ENCODE measurements at regions not wholly inside any gene's neighbourhood (a gene's known extent, or its start where the extent isn't known, plus 50 kb on each side); places are given as distances from the start of the nearest gene placed in this dataset.
A peak's percentile ranks its signal among the peaks of the same experiment; 100 is the strongest.

- no peaks in the 10 kb centered on the region for H3K36me3 ChIP-seq (ENCODE audit: control insufficient read depth, insufficient read depth, low read length)
- peak; percentile 56 for DNase-seq
- WGBS, 2 experiments (ENCODE audit: insufficient coverage in 1 of 2, insufficient read length in 1 of 2) = 79 to 100% methylated on average over 1 to 6 of the region's 6 CpGs
- H3K27ac Mint-ChIP-seq = peak overlapping the region; percentile 3
- H3K9me3 Mint-ChIP-seq = no peaks in the 10 kb centered on the region
- no peaks in the 10 kb centered on the region for H3K36me3 Mint-ChIP-seq (ENCODE audit: low read depth)
- H3K4me1 ChIP-seq (ENCODE audit: control insufficient read depth, insufficient read depth, low read length) = peaks cover 4% of the 10 kb centered on the region
- peak overlapping the region; percentile 3 for H3K4me3 ChIP-seq (ENCODE audit: low read length)
- no peaks in the 10 kb centered on the region for H3K27me3 ChIP-seq (ENCODE audit: control insufficient read depth, insufficient read depth, low read length, poor library complexity, severe bottlenecking)
- H3K4me3 Mint-ChIP-seq = no peak overlapping the region
- no peak overlapping the region for H3K9ac ChIP-seq (ENCODE audit: extremely low read depth, low read length, poor library complexity, severe bottlenecking)
- H3K9me3 ChIP-seq (ENCODE audit: control insufficient read depth, low read length) = no peaks in the 10 kb centered on the region
- H3K27me3 Mint-ChIP-seq (ENCODE audit: insufficient read depth) = no peaks in the 10 kb centered on the region
- H3K27ac ChIP-seq (ENCODE audit: low read depth, low read length) = no peak overlapping the region
- TF ChIP-seq CTCF (conservative IDR thresholded peaks at IDR 0.05) = peak; percentile 21
- H3K4me1 Mint-ChIP-seq = peaks cover 23% of the 10 kb centered on the region
These were observed 120.5 kb upstream of the CXCR4 start for GRCh38 chr2:136238286-136239078.

- no peak overlapping the region for H3K27ac Mint-ChIP-seq
- H3K9me3 Mint-ChIP-seq = no peaks in the 10 kb centered on the region
- H3K4me1 Mint-ChIP-seq = peaks cover 15% of the 10 kb centered on the region
- H3K27ac ChIP-seq (ENCODE audit: low read depth, low read length) = no peak overlapping the region
- H3K9ac ChIP-seq (ENCODE audit: extremely low read depth, low read length, poor library complexity, severe bottlenecking) = no peak overlapping the region
- H3K4me3 Mint-ChIP-seq = no peak overlapping the region
- H3K4me3 ChIP-seq (ENCODE audit: low read length) = no peak overlapping the region
- H3K36me3 ChIP-seq (ENCODE audit: control insufficient read depth, insufficient read depth, low read length) = no peaks in the 10 kb centered on the region
- H3K4me1 ChIP-seq (ENCODE audit: control insufficient read depth, insufficient read depth, low read length) = peaks cover 4% of the 10 kb centered on the region
- H3K27me3 Mint-ChIP-seq (ENCODE audit: insufficient read depth) = no peaks in the 10 kb centered on the region
- no peak for DNase-seq
- WGBS, 2 experiments (ENCODE audit: insufficient coverage in 1 of 2, insufficient read length in 1 of 2) = 68 to 71% methylated on average over 4 of the region's 4 CpGs
- TF ChIP-seq CTCF (conservative IDR thresholded peaks at IDR 0.05) = no peak
- no peaks in the 10 kb centered on the region for H3K9me3 ChIP-seq (ENCODE audit: control insufficient read depth, low read length)
- no peaks in the 10 kb centered on the region for H3K27me3 ChIP-seq (ENCODE audit: control insufficient read depth, insufficient read depth, low read length, poor library complexity, severe bottlenecking)
- no peaks in the 10 kb centered on the region for H3K36me3 Mint-ChIP-seq (ENCODE audit: low read depth)
These were observed 118.1 kb upstream of the CXCR4 start for GRCh38 chr2:136236019-136236418.

GRCh38 chr2:136235546-136235945, 117.6 kb upstream of the CXCR4 start:
- no peak for TF ChIP-seq CTCF (conservative IDR thresholded peaks at IDR 0.05)
- H3K9me3 Mint-ChIP-seq = no peaks in the 10 kb centered on the region
- H3K4me3 Mint-ChIP-seq = no peak overlapping the region
- peaks cover 14% of the 10 kb centered on the region for H3K4me1 Mint-ChIP-seq
- H3K27ac Mint-ChIP-seq = no peak overlapping the region
- no peak overlapping the region for H3K4me3 ChIP-seq (ENCODE audit: low read length)
- DNase-seq = no peak
- no peak overlapping the region for H3K9ac ChIP-seq (ENCODE audit: extremely low read depth, low read length, poor library complexity, severe bottlenecking)
- H3K4me1 ChIP-seq (ENCODE audit: control insufficient read depth, insufficient read depth, low read length) = peaks cover 4% of the 10 kb centered on the region
- 94% methylated on average over 4 of the region's 4 CpGs; no CpG with 5 or more reads in 1 of the 2 experiments for WGBS, 2 experiments (ENCODE audit: insufficient coverage in 1 of 2, insufficient read length in 1 of 2)
- no peak overlapping the region for H3K27ac ChIP-seq (ENCODE audit: low read depth, low read length)
- H3K36me3 ChIP-seq (ENCODE audit: control insufficient read depth, insufficient read depth, low read length) = no peaks in the 10 kb centered on the region
- no peaks in the 10 kb centered on the region for H3K9me3 ChIP-seq (ENCODE audit: control insufficient read depth, low read length)
- H3K27me3 ChIP-seq (ENCODE audit: control insufficient read depth, insufficient read depth, low read length, poor library complexity, severe bottlenecking) = no peaks in the 10 kb centered on the region
- no peaks in the 10 kb centered on the region for H3K27me3 Mint-ChIP-seq (ENCODE audit: insufficient read depth)
- H3K36me3 Mint-ChIP-seq (ENCODE audit: low read depth) = no peaks in the 10 kb centered on the region
